Type B pancreatic cell (in vitro differentiated cells): ENCODE measurements at regions not wholly inside any gene's neighbourhood (a gene's known extent, or its start where the extent isn't known, plus 50 kb on each side); places are given as distances from the start of the nearest gene placed in this dataset.
A peak's percentile ranks its signal among the peaks of the same experiment; 100 is the strongest.

Source experiments
- DNase-seq: peaks from one replicate; pipeline ENCODE4 v3.0.0; 2021; ENCODE audit warnings: mixed read lengths; ENCODE audit not compliant: unreplicated experiment; ENCODE audit errors: extremely low spot score
- H3K27ac Mint-ChIP-seq: 2 replicates; pipeline ENCODE4 v1.8.0; 2021; ENCODE audit warnings: mild to moderate bottlenecking, mixed read lengths
- H3K27me3 Mint-ChIP-seq: 2 replicates; pipeline ENCODE4 v1.8.0; 2021; ENCODE audit warnings: mixed read lengths
- H3K36me3 Mint-ChIP-seq: 2 replicates; pipeline ENCODE4 v1.8.0; 2021; ENCODE audit warnings: mixed read lengths
- H3K4me1 Mint-ChIP-seq: one replicate; pipeline ENCODE4 v1.8.0; 2021; ENCODE audit warnings: mixed read lengths; ENCODE audit not compliant: unreplicated experiment
- H3K4me3 Mint-ChIP-seq: 2 replicates; pipeline ENCODE4 v1.8.0; 2021; ENCODE audit warnings: mild to moderate bottlenecking, mixed read lengths
- H3K9me3 Mint-ChIP-seq: 2 replicates; pipeline ENCODE4 v1.8.0; 2021; ENCODE audit warnings: mixed read lengths
- TF ChIP-seq, protein P1 (sequence below): fragments of 200-600 bp; sonication (generic); conservative IDR thresholded peaks from 2 replicates; pipeline ENCODE4 v1.5.0; 2021; ENCODE audit warnings: antibody characterized with exemption, mild to moderate bottlenecking

DNA sequence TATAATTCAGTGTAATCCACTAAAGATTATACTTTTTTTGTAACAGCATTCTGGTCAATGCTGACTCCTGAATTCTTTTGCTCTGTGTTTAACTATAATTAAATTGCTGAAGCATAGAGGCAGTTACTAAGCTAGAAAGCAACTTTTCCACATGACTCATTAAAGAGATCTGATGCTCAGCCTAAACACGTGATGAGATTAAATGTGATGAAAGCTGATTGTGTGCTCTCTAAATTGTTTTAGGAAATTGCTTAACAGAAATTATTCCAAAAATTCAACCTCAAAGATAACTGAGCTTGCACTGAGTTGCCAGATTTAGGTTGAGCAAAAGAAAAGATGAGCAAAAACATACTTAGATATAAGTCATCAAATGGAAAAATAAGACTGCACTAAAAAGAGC, 1033.6 kb downstream of the FAM181B start:
- no peak overlapping the region for H3K4me3 Mint-ChIP-seq
- no peak for DNase-seq
- H3K9me3 Mint-ChIP-seq: no peaks in the 10 kb centered on the region
- H3K36me3 Mint-ChIP-seq: no peaks in the 10 kb centered on the region
- no peaks in the 10 kb centered on the region for H3K27me3 Mint-ChIP-seq
- no peak overlapping the region for H3K27ac Mint-ChIP-seq
- H3K4me1 Mint-ChIP-seq: no peaks in the 10 kb centered on the region
- TF ChIP-seq, protein P1, sequence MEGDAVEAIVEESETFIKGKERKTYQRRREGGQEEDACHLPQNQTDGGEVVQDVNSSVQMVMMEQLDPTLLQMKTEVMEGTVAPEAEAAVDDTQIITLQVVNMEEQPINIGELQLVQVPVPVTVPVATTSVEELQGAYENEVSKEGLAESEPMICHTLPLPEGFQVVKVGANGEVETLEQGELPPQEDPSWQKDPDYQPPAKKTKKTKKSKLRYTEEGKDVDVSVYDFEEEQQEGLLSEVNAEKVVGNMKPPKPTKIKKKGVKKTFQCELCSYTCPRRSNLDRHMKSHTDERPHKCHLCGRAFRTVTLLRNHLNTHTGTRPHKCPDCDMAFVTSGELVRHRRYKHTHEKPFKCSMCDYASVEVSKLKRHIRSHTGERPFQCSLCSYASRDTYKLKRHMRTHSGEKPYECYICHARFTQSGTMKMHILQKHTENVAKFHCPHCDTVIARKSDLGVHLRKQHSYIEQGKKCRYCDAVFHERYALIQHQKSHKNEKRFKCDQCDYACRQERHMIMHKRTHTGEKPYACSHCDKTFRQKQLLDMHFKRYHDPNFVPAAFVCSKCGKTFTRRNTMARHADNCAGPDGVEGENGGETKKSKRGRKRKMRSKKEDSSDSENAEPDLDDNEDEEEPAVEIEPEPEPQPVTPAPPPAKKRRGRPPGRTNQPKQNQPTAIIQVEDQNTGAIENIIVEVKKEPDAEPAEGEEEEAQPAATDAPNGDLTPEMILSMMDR: no peak

- Mint-ChIP-seq H3K4me3 (no peak overlapping the region), H3K36me3 (no peaks in the 10 kb centered on the region), H3K9me3 (no peaks in the 10 kb centered on the region), H3K4me1 (no peaks in the 10 kb centered on the region), H3K27me3 (no peaks in the 10 kb centered on the region), H3K27ac (no peak overlapping the region)
- TF ChIP-seq, protein P1: no peak
- DNase-seq: no peak
These were observed 1046.6 kb downstream of the FAM181B start for GRCh38 chr11:81687057-81687456.

DNA sequence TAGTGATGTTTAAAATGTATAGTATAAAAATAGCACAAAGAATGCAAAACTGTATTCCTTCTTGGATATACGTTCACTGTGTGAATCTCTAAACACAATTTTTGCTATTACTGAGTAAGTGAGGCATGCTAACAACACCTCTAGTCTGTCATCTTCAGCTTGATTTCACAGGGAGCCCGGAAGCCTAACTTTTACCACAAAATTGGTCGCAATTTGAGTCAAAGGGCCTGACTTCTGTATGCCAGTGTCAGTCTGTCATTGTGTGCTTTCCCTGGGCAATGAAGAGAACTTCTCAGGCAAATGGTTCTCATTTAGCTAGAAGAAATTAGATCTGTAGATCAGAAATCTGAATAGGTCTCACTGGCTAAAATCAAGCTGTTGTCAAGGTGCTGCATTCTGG, 1059.5 kb downstream of the FAM181B start:
- Mint-ChIP-seq H3K9me3 (peaks cover 5% of the 10 kb centered on the region), H3K4me3 (no peak overlapping the region), H3K36me3 (no peaks in the 10 kb centered on the region), H3K27ac (no peak overlapping the region), H3K4me1 (no peaks in the 10 kb centered on the region), H3K27me3 (no peaks in the 10 kb centered on the region)
- TF ChIP-seq, protein P1: no peak
- DNase-seq: no peak

DNA sequence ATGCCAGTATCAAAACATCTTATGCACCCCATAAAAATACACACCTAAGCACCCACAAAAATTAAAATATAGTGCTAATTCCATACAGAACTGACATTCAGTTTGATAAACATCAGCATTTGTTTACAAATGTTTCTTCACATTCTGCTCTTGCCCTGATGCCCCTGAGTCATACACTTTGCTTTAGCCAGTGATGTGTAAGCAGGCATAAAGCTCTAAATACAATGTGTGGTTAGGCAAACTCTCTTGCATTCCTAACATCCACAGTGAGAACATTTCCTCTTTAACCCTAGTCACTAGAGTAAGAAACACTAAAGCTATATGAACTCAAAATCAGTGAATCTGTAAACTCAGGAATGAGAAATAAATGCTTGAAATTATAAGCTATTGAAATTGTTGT, 1060.7 kb downstream of the FAM181B start:
- no peak overlapping the region for H3K27ac Mint-ChIP-seq
- no peak overlapping the region for H3K4me3 Mint-ChIP-seq
- H3K9me3 Mint-ChIP-seq: peaks cover 2% of the 10 kb centered on the region
- TF ChIP-seq, protein P1: no peak
- no peaks in the 10 kb centered on the region for H3K36me3 Mint-ChIP-seq
- DNase-seq: no peak
- no peaks in the 10 kb centered on the region for H3K4me1 Mint-ChIP-seq
- no peaks in the 10 kb centered on the region for H3K27me3 Mint-ChIP-seq

DNA sequence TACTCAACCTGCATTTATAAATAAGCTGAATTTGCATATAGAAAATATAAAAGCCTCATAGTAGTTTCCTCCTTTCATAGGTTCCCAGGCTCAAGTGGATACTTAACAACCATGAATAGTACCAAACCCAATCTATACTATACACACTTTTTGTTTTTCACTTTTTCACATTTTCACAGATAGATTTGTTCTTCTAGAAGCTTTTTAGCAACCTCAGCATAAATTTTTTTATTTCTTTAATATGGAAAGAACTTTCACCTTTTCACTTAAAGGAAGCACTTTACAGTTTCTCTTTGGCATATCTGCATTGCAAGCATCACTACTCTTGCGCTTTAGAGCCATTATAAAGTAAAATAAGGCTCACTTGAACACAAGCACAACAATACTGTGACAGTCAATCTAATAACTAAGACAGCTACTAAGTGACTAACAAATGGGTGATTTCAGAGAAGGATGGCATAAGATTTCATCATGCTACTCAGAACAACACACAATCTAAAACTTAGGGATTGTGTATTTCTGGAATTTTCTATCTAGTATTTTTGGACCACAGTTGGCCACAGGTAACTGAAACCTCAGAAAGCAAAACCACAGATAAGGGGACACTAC, 1063.6 kb downstream of the FAM181B start:
- Mint-ChIP-seq H3K36me3 (no peaks in the 10 kb centered on the region), H3K4me3 (no peak overlapping the region), H3K4me1 (no peaks in the 10 kb centered on the region), H3K27ac (no peak overlapping the region), H3K9me3 (no peaks in the 10 kb centered on the region), H3K27me3 (no peaks in the 10 kb centered on the region)
- TF ChIP-seq, protein P1: no peak
- no peak for DNase-seq

- no peak overlapping the region for H3K4me3 Mint-ChIP-seq
- H3K4me1 Mint-ChIP-seq: no peaks in the 10 kb centered on the region
- H3K27me3 Mint-ChIP-seq: no peaks in the 10 kb centered on the region
- H3K27ac Mint-ChIP-seq: no peak overlapping the region
- no peak for DNase-seq
- H3K36me3 Mint-ChIP-seq: no peaks in the 10 kb centered on the region
- no peaks in the 10 kb centered on the region for H3K9me3 Mint-ChIP-seq
- TF ChIP-seq, protein P1: peak; percentile 67
These were observed 1074.9 kb downstream of the FAM181B start for GRCh38 chr11:81658722-81659121.
